Stimulated activated CD4-positive, alpha-beta T cell treated with anti-CD3 and anti-CD28 coated beads, Interleukin-15, amount 100 ng/mL, for 1 hour (primary cell): ENCODE measurements at regions not wholly inside any gene's neighbourhood (a gene's known extent, or its start where the extent isn't known, plus 50 kb on each side); places are given as distances from the start of the nearest gene placed in this dataset.

Experiments
- DNase-seq, 2 donors: peaks; one replicate each; pipeline ENCODE4 v3.0.0-alpha.2; 2020; ENCODE audit warnings: low read depth in 1 of 2, low spot score in 1 of 2

GRCh38 chr2:14907014-14907612 lies 274.6 kb downstream of the LRATD1 start:
- DNase-seq, result no peak

DNA sequence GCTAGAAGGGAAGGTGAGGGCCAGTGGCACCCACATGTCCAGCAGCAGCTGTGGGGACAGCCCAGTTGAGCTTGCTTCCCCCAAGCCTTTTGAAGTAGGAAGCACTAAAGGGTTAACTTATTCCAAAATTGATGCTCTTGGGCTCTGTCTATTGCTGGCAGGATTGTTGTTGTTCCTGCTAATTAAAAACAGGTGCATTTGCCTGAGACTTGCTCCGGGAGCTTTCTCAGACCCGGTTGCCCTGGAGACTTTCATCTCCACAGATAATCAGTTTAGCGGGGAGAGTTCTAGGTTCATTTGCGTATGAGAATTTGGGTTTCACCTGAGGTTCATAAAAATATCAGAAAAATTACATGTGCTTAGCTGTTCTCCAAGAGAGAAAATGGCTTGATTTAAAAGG lies 277.3 kb downstream of the LRATD1 start:
- no peak for DNase-seq

DNA sequence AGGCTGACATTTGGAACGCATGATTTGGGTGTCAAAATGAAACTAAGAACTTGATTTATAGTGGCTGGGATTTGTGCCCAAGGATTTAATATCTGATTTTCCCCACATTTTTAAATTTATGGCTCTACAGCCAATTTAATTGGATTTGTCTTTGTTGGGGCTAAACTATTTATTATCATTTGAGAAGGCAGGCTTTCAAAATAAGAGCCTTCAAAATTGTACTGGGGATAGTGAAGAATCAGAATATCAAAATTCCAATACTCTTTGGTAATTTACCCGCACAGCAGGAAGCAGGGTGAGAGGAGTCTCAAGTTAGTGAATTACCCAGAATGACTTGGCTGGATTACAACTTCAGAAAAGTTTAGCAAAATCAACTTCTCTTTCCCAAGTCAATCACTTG lies 278.1 kb downstream of the LRATD1 start:
- no peak for DNase-seq

DNA sequence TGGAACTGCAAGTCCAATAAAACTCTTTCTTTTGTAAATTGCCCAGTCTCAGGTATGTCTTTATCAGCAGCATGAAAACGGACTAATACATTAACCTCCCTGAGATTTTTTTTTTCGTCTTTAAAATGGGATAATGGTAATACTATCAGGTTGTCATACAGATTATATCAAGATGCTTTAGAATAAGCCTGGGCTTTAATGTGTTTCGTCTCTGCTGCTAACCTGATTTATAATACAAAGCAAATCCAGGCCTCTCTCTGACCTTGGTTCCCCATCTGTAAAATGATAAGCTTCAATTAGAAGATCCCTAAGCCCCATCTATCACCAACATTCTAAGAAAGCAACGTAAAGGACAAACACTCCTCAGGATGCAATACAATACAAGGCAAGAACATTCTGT lies 283.5 kb downstream of the LRATD1 start:
- DNase-seq, result no peak

GRCh38 chr2:14923820-14924580 lies 291.5 kb downstream of the LRATD1 start:
- no peak for DNase-seq

DNA sequence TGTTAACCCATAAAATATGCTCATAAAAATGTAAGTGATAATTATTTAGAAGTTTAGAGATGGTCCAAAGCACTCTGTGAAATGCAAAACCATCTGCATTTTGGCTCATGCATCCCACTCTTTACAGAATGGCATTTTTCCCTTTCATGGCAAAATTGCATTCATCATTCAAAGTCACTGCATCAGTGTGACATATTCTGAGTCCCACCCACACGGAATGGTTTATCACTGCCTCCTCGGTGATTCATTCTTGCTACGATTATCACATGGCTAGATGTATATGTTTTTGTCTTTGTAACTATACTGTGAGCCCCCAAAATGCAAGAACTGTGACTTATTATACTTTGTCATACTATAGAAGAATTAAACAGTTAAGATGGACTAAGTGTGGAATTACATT lies 293.0 kb downstream of the LRATD1 start:
- no peak for DNase-seq

- no peak for DNase-seq
These were observed 294.6 kb downstream of the LRATD1 start for GRCh38 chr2:14927021-14927564.

DNA sequence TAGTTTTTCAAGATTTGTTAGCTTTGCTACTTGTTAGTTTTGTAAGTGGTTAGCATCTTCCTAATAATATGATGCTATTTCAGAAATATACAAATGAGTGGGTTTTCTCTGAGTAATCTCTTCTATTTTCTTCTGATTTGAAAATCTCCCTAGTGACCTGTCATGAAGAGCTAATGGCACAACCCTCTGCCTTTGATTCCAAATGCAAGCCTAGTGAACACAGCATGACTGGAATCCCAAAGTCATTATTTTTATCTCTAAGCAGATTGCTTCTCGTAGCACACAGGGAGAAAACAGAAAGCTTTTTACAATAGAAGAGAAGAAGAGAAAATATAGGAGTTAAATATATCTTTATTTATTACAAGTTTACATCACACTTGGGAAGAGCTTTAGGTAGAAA lies 295.5 kb downstream of the LRATD1 start:
- no peak for DNase-seq

DNA sequence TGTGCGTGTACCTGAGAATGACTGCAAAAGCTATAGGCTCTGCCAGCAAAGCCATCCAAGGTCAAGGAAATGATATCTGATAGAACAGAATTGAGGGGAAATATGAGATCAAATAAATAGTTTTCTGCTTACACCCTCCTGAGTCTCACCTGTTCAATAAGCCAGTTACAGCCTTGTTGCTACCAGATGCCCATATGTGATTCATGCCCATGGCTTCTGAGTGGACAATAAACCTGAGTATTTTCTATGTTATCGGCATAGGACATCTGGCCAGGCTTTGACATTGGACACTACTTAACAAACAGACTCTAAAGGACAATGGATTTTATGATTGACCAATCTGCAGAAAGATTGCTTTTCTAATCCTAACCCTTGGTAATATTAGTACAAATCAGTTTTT lies 297.9 kb downstream of the LRATD1 start:
- DNase-seq, result no peak

- DNase-seq, result no peak
These were observed 299.8 kb downstream of the LRATD1 start for GRCh38 chr2:14932285-14932684.

DNA sequence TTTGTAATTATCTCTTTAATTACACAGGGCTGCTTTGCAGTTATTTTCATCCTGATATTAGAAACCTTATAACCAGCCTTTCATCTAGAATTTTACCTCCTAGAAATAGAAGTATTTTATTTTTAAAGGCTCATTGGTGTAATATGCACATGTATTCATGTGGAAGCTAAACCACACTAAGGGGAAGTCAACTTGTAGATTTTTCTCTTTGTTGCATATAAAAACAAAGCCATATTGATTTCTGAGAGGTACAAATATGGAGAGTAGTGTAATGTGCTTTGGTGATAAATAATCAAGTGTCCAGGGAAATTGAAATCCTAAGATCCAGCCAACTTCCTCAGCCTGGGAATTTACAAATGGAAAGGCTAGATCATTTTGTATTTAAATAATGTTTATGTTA lies 301.2 kb downstream of the LRATD1 start:
- no peak for DNase-seq

GRCh38 chr2:14936426-14936825 lies 303.9 kb downstream of the LRATD1 start:
- DNase-seq, result no peak

GRCh38 chr2:14937336-14937735 lies 304.8 kb downstream of the LRATD1 start:
- DNase-seq, result no peak

DNA sequence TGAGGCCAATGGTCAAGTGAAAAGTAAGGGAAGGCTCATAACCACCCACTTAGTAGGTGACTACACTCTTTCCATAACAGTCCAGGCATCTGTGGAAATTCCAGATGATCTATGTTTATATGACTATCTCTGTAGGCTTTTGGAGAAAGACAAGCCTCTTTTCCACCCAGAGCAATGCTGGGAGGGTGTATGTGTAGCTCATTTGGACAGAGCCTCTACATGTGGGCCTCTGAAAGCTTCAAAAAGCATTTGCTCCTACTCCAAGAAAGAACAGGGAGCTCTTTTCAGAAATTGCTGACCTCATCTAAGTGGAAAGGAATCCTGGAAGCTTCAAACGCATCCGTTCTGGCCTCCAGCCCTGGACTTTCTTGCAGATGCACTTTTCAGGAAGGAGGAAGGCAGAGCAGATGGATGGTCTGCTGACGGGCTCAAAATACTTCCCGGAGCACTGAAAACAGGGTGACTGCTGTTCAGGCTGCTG lies 308.7 kb downstream of the LRATD1 start:
- DNase-seq, result no peak

- no peak for DNase-seq
These were observed 310.5 kb downstream of the LRATD1 start for GRCh38 chr2:14942987-14943386.

- no peak for DNase-seq
These were observed 312.2 kb downstream of the LRATD1 start for GRCh38 chr2:14944562-14945346.

GRCh38 chr2:14951569-14952285 lies 319.2 kb downstream of the LRATD1 start:
- no peak for DNase-seq

- DNase-seq, result no peak
These were observed 320.0 kb downstream of the LRATD1 start for GRCh38 chr2:14952400-14952963.

DNA sequence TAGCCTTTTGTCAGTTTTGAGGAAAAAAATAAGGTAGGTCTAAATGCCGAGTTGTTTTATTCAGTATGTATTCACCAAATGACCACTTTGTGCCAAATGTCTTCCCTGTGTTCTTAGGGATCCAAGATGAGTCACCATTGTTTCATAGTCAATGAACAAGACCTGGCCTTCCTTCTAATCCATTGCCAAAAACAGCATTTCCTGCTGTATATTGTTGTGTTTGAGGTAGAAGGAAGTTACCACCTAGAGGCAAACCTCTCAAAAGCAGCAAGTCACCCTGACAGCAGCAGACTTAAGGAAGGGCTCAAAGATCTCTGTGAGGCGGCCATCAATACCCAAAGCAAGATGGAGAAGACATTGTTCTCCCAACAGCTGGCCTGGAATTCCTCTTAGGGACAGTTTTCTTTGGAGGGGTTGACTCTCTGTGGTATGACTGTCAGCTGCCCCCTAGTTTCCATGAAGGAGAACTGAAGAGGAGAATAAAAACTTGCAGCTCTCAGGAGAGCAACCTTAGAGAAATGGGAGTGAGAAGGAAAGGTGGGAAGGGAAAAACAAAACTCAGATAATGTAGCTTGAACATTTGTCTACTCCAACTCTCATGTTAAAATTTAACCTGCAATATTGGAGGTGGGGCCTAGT lies 328.3 kb downstream of the LRATD1 start:
- no peak for DNase-seq

- DNase-seq, result no peak
These were observed 335.2 kb downstream of the LRATD1 start for GRCh38 chr2:14967729-14968128.
